Activated CD4-positive, alpha-beta T cell treated with anti-CD3 and anti-CD28 coated beads for 36 hours (primary cell): ENCODE measurements at regions not wholly inside any gene's neighbourhood (a gene's known extent, or its start where the extent isn't known, plus 50 kb on each side); places are given as distances from the start of the nearest gene placed in this dataset.
"Not testable (repeated sequence)": the region's sequence is repeated elsewhere in the genome, so short reads cannot be mapped to it uniquely, and the experiment has no call there.

Source experiments
- ATAC-seq: fragments of 200-7000 bp; cut with Tn5 transposase; one replicate; pipeline ENCODE4 v1.10.0; 2021; ENCODE audit warnings: mild to moderate bottlenecking, moderate library complexity
- CTCF ChIA-PET: fragments of 350-600 bp; sonication (Branson Sonifier 250); formaldehyde crosslinking; loops from one replicate; lab custom pipeline; 2021; ENCODE audit warnings: antibody characterized with exemption; lab: Charles Lee
- POLR2A ChIA-PET: fragments of 350-600 bp; sonication (Branson Sonifier 250); formaldehyde crosslinking; loops from one replicate; lab custom pipeline; 2021; ENCODE audit warnings: antibody characterized with exemption, inconsistent platforms; lab: Charles Lee
- DNase-seq: peaks from one replicate; pipeline ENCODE4 v3.0.0-alpha.2; 2020
- H3K27ac Mint-ChIP-seq: one replicate; pipeline ENCODE4 v1.8.0; 2021; ENCODE audit warnings: mixed read lengths
- H3K27me3 Mint-ChIP-seq: one replicate; pipeline ENCODE4 v1.8.0; 2021; ENCODE audit warnings: mixed read lengths
- H3K36me3 Mint-ChIP-seq: one replicate; pipeline ENCODE4 v1.8.0; 2021; ENCODE audit warnings: low read depth, mixed read lengths
- H3K4me1 Mint-ChIP-seq: one replicate; pipeline ENCODE4 v1.8.0; 2021; ENCODE audit warnings: mixed read lengths
- H3K4me3 Mint-ChIP-seq: one replicate; pipeline ENCODE4 v1.8.0; 2021; ENCODE audit warnings: mild to moderate bottlenecking, moderate library complexity, mixed read lengths
- H3K9me3 Mint-ChIP-seq: one replicate; pipeline ENCODE4 v1.8.0; 2021; ENCODE audit warnings: low read depth, mixed read lengths
- intact Hi-C, 2 experiments: fragments of 100-400 bp; cut with DNase I in 1 of 2; cut with micrococcal nuclease in 1 of 2; formaldehyde crosslinking; loops; one replicate each; pipeline versions ENCODE4 v1.14.2 to v1.15.1; 2022 to 2024; cut with DNase I, micrococcal nuclease

DNA sequence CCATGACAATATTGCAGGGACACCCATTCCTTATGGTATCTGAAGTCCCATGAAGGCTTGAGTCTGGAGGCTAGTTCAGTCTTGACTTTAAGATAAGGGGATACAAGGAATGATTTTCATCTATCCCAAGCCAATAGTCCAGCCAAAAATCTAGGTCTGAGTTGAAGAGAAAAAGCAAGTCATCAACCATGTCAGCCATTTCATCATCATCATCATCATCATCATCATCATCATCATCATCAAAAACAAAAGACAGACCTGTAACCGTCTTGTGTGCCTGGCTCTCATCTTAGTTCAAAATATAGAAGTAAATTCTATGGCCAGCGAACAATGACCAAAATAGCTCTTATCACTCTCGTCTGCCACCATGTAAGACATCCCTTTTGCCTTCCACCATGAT, 59.5 kb upstream of the FAM90A26 start:
- intact Hi-C loops, H3K27me3 Mint-ChIP-seq, ATAC-seq, POLR2A ChIA-PET, H3K4me3 Mint-ChIP-seq, DNase-seq, H3K4me1 Mint-ChIP-seq, CTCF ChIA-PET, H3K36me3 Mint-ChIP-seq, H3K27ac Mint-ChIP-seq, H3K9me3 Mint-ChIP-seq: not testable (repeated sequence)

DNA sequence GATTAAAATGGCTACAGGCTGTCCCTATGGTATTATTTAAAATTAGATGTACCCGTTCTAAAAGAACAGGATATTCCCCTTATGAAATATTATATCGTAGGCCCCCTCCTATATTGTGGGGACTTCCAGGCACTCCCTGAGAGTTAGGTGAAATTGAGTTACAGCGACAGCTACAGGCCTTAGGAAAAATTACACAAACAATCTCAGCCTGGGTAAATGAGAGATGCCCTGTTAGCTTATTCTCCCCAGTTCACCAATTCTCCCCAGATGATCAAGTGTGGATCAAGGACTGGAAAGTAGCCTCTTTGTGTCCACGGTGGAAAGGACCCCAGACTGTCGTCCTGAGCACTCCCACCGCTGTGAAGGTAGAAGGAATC, 67.1 kb upstream of the FAM90A26 start:
- intact Hi-C loops = loop anchor here in 1 of 2 experiments (10.0 kb wide), 1 partner anchor 98 kb away; no protein-coding TSS in a partner anchor
- H3K9me3 Mint-ChIP-seq, DNase-seq, H3K36me3 Mint-ChIP-seq, H3K4me1 Mint-ChIP-seq, H3K27ac Mint-ChIP-seq, H3K4me3 Mint-ChIP-seq, ATAC-seq, POLR2A ChIA-PET, H3K27me3 Mint-ChIP-seq: not testable (repeated sequence)
- CTCF ChIA-PET = interaction anchor here (1.1 kb wide), 1 partner anchor 103 kb away, joined by 4 read pairs; no protein-coding TSS in a partner anchor

DNA sequence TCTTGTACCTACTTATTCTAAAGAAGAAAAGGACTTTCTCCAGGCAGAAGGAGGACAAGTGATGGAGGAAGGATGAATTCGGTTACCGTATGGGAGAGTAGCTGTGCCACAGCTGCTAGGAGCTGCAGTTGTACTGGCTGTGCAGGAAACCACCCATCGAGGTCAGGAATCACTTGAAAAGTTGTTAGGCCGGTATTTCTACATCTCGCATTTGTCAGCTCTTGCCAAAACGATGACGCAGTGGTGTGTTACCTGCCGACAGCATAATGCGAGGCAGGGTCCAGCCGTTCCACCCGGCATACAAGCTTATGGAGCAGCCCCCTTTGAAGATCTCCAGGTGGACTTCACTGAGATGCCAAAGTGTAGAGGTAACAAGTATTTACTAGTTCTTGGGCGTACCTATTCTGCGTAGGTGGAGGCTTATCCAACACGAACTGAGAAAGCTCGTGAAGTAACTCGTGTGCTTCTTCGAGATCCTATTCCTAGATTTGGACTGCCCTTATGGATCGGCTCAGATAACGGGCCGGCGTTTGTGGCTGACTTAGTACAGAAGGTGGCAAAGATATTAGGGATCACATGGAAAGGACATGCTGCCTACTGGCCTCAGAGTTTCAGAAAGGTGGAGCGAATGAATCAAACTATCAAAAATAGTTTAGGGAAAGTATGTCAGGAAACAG, 67.6 kb upstream of the FAM90A26 start:
- DNase-seq, H3K36me3 Mint-ChIP-seq, H3K27ac Mint-ChIP-seq, H3K9me3 Mint-ChIP-seq, H3K4me3 Mint-ChIP-seq, H3K4me1 Mint-ChIP-seq, POLR2A ChIA-PET, ATAC-seq, H3K27me3 Mint-ChIP-seq: not testable (repeated sequence)
- CTCF ChIA-PET = interaction anchor here (1.1 kb wide), 1 partner anchor 102 kb away, joined by 4 read pairs; no protein-coding TSS in a partner anchor
- intact Hi-C loops = loop anchor here in 1 of 2 experiments (10.0 kb wide), 1 partner anchor 98 kb away; no protein-coding TSS in a partner anchor

DNA sequence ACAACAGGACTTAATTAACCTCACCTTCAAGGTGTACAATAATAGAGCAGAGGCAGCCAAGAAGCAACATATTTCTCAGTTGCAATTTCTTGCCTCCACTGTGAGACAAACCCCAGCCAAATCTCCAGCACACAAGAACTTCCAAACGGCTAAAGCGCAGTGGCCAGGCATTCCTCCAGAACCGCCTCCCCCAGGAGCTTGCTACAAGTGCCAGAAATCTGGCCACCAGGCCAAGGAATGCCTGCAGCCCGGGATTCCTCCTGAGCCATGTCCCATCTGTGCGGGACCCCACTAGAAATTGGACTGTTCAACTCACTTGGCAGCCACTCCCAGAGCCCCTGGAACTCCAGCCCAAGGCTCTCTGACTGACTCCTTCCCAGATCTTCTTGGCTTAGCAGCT, 73.9 kb upstream of the FAM90A26 start:
- CTCF ChIA-PET, POLR2A ChIA-PET, H3K27ac Mint-ChIP-seq, H3K4me1 Mint-ChIP-seq, intact Hi-C loops, ATAC-seq, H3K27me3 Mint-ChIP-seq, DNase-seq, H3K36me3 Mint-ChIP-seq, H3K4me3 Mint-ChIP-seq: not testable (repeated sequence)
- H3K9me3 Mint-ChIP-seq = peaks cover 33% of the 10 kb centered on the region

DNA sequence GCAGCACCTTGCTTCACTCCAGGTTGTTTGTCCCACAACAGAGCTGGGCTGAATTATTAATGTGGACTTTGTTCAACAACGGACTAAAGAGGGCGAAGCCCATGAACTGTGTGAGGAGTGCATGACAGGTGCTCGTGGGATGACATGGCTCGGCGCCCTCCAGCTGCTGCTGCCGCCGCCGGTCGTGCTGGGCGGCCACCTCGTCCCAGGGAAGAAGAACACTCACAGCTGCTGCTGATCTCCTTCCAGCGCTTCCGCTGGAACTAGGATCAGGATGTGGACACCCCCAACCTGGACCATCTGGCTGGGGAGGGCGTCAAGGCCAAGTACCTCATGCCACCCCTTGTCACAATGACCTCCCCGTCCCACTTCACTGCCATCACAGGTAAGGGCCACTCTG, 91.4 kb upstream of the FAM90A26 start:
- H3K9me3 Mint-ChIP-seq, ATAC-seq, DNase-seq, CTCF ChIA-PET, H3K27ac Mint-ChIP-seq, H3K4me1 Mint-ChIP-seq, H3K36me3 Mint-ChIP-seq, H3K4me3 Mint-ChIP-seq, H3K27me3 Mint-ChIP-seq, POLR2A ChIA-PET, intact Hi-C loops: not testable (repeated sequence)

DNA sequence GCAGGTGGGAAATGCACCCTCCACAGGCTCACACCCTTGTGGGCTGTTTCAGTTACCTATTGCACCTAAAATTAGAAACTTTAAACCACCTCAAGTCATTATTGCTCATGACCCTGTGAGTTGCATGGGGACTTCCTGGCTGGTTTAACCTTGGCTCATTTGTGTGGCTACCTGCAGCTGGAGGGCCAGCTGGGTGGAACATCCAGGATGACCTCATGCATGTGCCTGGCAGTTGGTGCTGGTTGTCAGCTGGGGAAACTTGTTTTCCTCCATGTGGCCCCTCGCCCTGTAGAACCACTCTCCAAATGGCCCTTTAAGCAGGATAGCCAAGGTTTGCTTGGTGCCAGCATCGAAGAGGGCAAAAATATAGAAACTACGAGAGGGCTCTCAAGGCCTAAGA, 93.2 kb upstream of the FAM90A26 start:
- ATAC-seq, H3K4me3 Mint-ChIP-seq, H3K9me3 Mint-ChIP-seq, H3K4me1 Mint-ChIP-seq, H3K27me3 Mint-ChIP-seq, POLR2A ChIA-PET, DNase-seq, intact Hi-C loops, H3K27ac Mint-ChIP-seq, H3K36me3 Mint-ChIP-seq, CTCF ChIA-PET: not testable (repeated sequence)

DNA sequence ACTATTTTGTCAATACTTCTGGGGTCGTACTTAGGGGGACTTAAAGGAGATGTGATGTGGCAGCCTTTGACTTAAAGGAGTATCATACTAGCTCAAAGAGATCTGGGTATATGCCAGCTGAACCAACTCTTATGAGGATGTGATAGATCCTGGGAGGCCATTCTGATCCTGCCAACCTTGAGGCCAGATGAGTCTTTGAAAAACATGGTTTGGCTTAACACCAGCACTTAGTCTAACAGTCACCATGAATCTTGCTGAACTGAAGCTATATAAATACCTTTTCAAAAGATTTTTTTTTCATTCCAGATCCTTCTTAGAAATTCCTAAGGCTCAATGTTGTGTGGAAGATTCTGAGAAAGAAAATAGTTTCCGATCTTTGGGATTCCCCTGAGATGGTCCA, 93.7 kb upstream of the FAM90A26 start:
- H3K4me1 Mint-ChIP-seq, H3K9me3 Mint-ChIP-seq, H3K27me3 Mint-ChIP-seq, ATAC-seq, H3K36me3 Mint-ChIP-seq, intact Hi-C loops, DNase-seq, H3K4me3 Mint-ChIP-seq, CTCF ChIA-PET, POLR2A ChIA-PET, H3K27ac Mint-ChIP-seq: not testable (repeated sequence)

DNA sequence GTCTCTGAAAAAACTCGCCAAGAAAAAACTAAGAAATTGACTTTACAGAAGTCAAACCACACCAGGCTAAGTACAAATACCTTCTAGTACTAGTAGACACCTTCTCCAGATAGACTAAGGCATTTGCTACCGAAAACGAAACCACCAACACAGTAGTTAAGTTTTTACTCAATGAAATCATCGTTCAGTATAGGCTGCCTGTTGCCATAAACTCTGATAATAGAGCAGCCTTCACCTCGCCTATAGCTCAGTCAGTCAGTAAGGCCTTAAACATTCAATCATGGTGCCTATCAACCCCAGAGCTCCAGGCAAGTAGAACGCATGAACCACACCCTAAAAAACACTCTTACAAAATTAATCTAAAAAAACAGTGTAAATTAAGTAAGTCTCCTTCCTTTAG, 96.8 kb upstream of the FAM90A26 start:
- POLR2A ChIA-PET, H3K27me3 Mint-ChIP-seq, DNase-seq, H3K36me3 Mint-ChIP-seq, H3K4me1 Mint-ChIP-seq, H3K27ac Mint-ChIP-seq, CTCF ChIA-PET, ATAC-seq, H3K4me3 Mint-ChIP-seq, intact Hi-C loops: not testable (repeated sequence)
- peaks cover 11% of the 10 kb centered on the region for H3K9me3 Mint-ChIP-seq

DNA sequence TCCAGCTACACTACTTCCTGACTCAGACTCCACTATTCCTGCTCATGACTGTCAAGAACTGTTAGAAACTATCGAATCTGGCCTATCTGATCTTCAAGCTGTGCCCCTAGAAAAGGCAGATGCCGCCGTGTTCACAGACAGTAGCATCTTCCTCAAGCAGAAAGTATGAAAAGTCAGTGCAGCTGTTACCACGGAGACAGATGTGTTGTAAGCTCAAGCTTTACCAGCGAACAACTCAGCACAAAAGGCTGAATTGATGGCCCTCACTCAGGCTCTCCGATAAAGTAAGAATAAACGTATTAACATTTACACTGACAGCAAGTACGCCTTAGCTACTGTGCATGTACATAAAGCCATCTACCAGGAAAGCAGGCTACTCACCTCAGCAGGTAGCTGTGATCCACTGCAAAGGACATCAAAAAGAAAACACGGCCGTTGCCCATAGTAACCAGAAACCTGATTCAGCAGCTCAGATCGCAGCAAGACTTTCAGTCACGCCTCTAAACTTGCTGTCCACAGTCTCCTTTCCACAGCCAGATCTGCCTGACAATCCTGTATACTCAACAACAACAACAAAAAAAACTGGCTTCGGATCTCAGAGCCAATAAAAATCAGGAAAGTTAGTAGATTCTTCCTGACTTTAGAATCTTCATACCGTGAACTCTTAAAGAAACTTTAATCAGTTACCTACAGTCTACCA, 97.5 kb upstream of the FAM90A26 start:
- peaks cover 11% of the 10 kb centered on the region for H3K9me3 Mint-ChIP-seq
- CTCF ChIA-PET, DNase-seq, H3K36me3 Mint-ChIP-seq, H3K27me3 Mint-ChIP-seq, H3K4me3 Mint-ChIP-seq, intact Hi-C loops, ATAC-seq, POLR2A ChIA-PET, H3K27ac Mint-ChIP-seq, H3K4me1 Mint-ChIP-seq: not testable (repeated sequence)

DNA sequence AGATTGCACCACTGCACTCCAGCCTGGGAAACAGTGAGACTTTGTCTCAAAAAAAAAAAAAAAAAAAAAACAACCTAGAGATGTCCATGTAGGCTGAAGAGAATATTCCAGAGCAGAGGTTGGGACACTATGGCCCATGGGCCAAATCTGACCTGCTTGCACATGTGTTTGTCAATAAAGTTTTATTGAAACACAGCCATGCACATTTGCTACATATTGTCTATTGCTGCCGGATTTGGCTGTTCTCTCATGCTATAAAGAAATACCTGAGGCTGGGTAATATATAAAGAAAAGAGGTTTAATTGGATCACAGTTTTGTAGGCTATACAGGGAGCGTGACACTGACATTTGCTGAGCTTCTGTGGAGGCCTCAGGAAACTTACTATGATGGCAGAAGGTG, 102.3 kb upstream of the FAM90A26 start:
- H3K9me3 Mint-ChIP-seq = peaks cover 33% of the 10 kb centered on the region
- ATAC-seq, H3K4me3 Mint-ChIP-seq, POLR2A ChIA-PET, intact Hi-C loops, H3K36me3 Mint-ChIP-seq, H3K27me3 Mint-ChIP-seq, H3K27ac Mint-ChIP-seq, H3K4me1 Mint-ChIP-seq, DNase-seq, CTCF ChIA-PET: not testable (repeated sequence)

DNA sequence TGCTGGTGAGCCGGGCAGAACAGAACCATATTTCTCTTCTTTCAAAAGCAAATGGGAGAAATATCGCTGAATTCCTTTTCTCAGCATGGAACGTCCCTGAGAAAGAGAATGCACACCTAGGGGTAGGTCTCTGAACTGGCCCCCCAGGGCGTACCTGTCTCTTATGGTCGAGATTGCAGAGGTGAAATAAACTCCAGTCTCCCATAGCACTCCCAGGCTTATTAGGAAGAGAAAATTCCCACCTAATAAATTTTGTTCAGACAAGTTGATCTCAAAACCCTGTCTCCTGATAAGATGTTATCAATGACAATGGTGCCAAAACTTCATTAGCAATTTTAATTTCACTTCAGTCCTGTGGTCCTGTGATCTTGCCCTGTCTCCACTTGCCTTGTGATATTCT, 106.6 kb upstream of the FAM90A26 start:
- Mint-ChIP-seq H3K36me3 (peaks cover 14% of the 10 kb centered on the region), H3K9me3 (peaks cover 28% of the 10 kb centered on the region)
- intact Hi-C loops, DNase-seq, ATAC-seq, POLR2A ChIA-PET, H3K27ac Mint-ChIP-seq, H3K27me3 Mint-ChIP-seq, H3K4me1 Mint-ChIP-seq, H3K4me3 Mint-ChIP-seq, CTCF ChIA-PET: not testable (repeated sequence)

DNA sequence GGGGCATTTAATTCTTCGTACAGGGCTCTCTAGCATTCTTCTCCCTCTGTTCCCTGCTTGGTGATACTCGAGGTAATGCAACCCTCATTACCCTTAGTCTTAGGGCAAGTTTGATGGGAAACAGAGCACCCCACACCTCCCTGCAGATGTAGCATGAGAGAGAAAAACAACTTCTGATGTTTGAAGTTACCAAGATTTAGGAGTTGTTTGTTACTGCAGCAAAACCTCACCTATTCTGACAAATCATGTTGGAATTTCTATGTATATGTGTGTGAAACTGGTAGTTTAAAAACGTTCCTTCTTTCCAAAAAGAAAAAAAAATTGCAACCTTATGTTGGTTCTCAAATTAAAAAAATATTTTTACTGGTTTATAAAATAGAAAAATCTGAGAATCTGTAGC, 145.3 kb upstream of the FAM90A26 start:
- H3K4me1 Mint-ChIP-seq, ATAC-seq, H3K27ac Mint-ChIP-seq, CTCF ChIA-PET, H3K9me3 Mint-ChIP-seq, intact Hi-C loops, H3K36me3 Mint-ChIP-seq, POLR2A ChIA-PET, DNase-seq, H3K4me3 Mint-ChIP-seq: not testable (repeated sequence)
- peaks cover 11% of the 10 kb centered on the region for H3K27me3 Mint-ChIP-seq
